Pancreas (tissue), 10 donors: ENCODE measurements at regions not wholly inside any gene's neighbourhood (a gene's known extent, or its start where the extent isn't known, plus 50 kb on each side); places are given as distances from the start of the nearest gene placed in this dataset.

ENCODE experiments used
- ATAC-seq, 4 donors: fragments of 200-7000 bp; cut with Tn5 transposase; one replicate each; pipeline versions ENCODE4 v1.8.0 to v1.9.1; 2020; ENCODE audit warnings: mild to moderate bottlenecking in 4 of 4, moderate library complexity in 4 of 4
- DNase-seq, 6 donors: peaks; one replicate each; pipeline ENCODE4 v3.0.0-alpha.2; 2020
- FAIRE-seq: peaks from 2 replicates; lab custom pipeline; 2012; peaks lifted over from hg19 to GRCh38; lab: Jason Lieb, UNC
- H3K27ac ChIP-seq, 4 donors: fragments of 200-600 bp; sonication (generic); 1 replicate in 3 of 4; 2 replicates in 1 of 4; pipeline versions ENCODE4 v1.5.0 to v1.8.0; 2020
- H3K27me3 ChIP-seq, 4 donors: fragments of 200-600 bp; one replicate each; pipeline ENCODE4 v1.8.0; 2021
- H3K36me3 ChIP-seq, 3 donors: fragments of 200-600 bp; sonication (generic) in 1 of 3; one replicate each; pipeline versions ENCODE4 v1.5.0 to v1.8.0; 2020 to 2021
- H3K4me1 ChIP-seq, 3 donors: fragments of 200-600 bp; one replicate each; pipeline ENCODE4 v1.8.0; 2021
- H3K4me3 ChIP-seq, 4 donors: fragments of 200-600 bp; sonication (generic) in 2 of 4; one replicate each; pipeline versions ENCODE4 v1.5.0 to v1.8.0; 2020 to 2021
- H3K9me3 ChIP-seq, 4 donors: fragments of 200-600 bp; one replicate each; pipeline ENCODE4 v1.8.0; 2021
- CTCF ChIP-seq, 4 donors: fragments of 200-600 bp; sonication (generic) in 3 of 4; IDR thresholded peaks; one replicate each; pipeline versions ENCODE4 v1.5.0 to v1.8.0; 2021; ENCODE audit warnings: antibody characterized with exemption in 4 of 4
- WGBS, 2 donors: extraction: QIAGEN DNeasy Blood & Tissue Kit; methylation state at CpG; one replicate each; pipeline ENCODE4 v1.1.7; 2013; 5-methylcytosine and 5-hydroxymethylcytosine counted together
- intact Hi-C, 3 donors: fragments of 100-400 bp; cut with DNase I; formaldehyde crosslinking; loops; one replicate each; pipeline versions ENCODE4 v1.11.1 to v1.14.2; 2022
- donor health status: healthy with polysubstance abuse.
- donor health status: DM: no; HTN: no; CAD: no; lungs with moderate emphysema.
- donor health status: DM: no; HTN: no; CAD: no.
- donor health status: control.
- donor health status: control.
- donor health status: Bipolar disorder and iron deficiency.
- donor health status: DM: yes; HTN: yes; CAD: no.
- donor health status: DM: no; HTN: no; CAD: no.
- donor health status: DM: no; HTN: no; CAD: no.
- donor health status: DM: yes; HTN: yes; CAD: no.

DNA sequence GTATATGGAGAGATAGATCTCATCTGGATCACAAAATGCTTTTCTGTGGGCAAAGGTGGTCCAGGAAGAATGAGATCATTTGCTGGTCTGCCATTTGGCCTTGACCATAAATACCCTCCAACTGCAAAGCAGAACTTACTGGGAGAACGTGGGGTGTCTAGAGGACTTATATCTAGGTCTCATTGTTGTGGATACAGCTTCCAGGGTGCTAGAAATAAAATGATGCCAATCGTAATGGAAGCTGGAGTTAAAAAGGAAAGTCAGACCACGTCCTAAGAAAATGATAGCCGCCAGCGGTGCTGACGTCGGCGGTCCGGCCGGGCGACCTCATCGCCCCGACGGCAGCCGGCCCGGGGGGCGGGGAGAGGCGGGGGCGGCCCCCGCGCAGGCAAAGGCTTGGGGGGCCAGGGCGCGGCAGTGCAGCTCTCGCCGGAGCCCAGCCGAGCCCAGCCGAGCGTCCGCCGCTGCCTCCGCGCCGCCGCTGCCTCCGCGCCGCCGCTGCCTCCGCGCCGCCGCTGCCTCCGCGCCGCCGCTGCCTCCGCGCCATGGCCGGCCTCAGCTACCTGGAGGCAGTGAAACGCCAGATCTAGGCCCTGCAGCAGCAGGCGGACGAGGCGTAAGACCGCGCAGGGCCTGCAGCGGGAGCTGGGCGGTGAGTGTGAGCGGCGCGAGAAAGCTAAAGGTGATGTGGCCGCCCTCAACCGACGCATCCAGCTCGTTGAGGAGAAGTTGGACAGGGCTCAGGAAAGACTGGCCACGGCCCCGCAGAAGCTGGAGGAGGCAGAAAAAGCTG, 89.5 kb downstream of the EOMES start:
- ATAC-seq (peak; percentile 42 to 85 (median 82)), FAIRE-seq (no peak), DNase-seq (peak; percentile 23 to 73 (median 40))
- Histone ChIP-seq H3K27me3 (no peaks in the 10 kb centered on the region), H3K9me3 (no peaks in the 10 kb centered on the region), H3K36me3 (no peaks in the 10 kb centered on the region), H3K4me3 (peak overlapping the region; percentile 7 to 49 (median 22)), H3K27ac (peak overlapping the region in 3 of 4 donors; percentile 31 to 66 (median 46)), H3K4me1 (no peaks in the 10 kb centered on the region)
- no peak for TF ChIP-seq CTCF (IDR thresholded peaks at IDR 0.05)
- 23 to 25% methylated on average over 63 to 66 of the region's 66 CpGs for WGBS, 2 donors
- intact Hi-C loops: no loop called here

DNA sequence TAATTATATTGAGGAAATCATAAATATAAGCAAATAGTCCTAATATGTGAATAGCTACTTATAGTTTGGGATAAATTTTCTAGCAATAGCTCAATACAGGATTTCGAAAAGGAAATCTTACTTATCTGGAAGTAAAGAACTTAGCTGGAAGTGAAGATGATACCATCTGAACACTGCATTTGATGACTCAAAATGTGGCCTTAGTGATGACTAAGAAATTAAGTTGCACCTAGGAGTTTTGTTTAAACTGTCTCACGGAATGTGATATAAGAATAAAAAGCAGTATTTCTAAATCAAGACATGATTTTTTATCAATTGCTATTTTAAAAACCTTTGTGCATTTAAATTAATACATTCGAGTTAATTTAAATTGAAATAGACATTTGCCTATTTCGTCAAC, 91.2 kb downstream of the EOMES start:
- Histone ChIP-seq H3K27ac (no peak overlapping the region), H3K9me3 (no peaks in the 10 kb centered on the region), H3K4me1 (no peaks in the 10 kb centered on the region), H3K27me3 (no peaks in the 10 kb centered on the region), H3K36me3 (no peaks in the 10 kb centered on the region), H3K4me3 (no peak overlapping the region)
- no peak for ATAC-seq
- WGBS, 2 donors: 76 to 80% methylated on average over 4 of the region's 4 CpGs
- no peak for FAIRE-seq
- TF ChIP-seq CTCF (IDR thresholded peaks at IDR 0.05): no peak
- intact Hi-C loops: no loop called here
- no peak for DNase-seq

DNA sequence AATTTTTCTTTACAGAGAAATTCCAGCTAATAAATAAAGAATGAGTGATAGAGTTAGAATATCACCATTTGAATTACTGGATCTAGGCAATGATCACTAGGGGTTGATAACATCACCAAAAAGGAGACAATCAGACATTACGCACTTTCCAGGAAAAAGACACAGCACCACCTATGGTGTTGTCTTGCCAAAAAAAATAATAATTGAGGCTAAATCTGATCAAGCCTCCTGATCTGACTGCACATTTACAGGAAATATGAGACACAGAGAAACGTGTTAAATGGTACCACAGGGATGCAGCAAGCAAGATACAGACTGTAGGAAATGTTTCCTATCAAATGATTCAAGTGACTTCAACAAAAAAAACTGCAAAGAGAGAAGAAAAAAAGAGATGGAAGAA, 92.8 kb downstream of the EOMES start:
- no peak overlapping the region for H3K27ac ChIP-seq
- H3K9me3 ChIP-seq: no peaks in the 10 kb centered on the region
- TF ChIP-seq CTCF (IDR thresholded peaks at IDR 0.05): no peak
- intact Hi-C loops: no loop called here
- H3K4me3 ChIP-seq: no peak overlapping the region
- H3K4me1 ChIP-seq: no peaks in the 10 kb centered on the region
- ATAC-seq (no peak), DNase-seq (no peak), FAIRE-seq (no peak)
- WGBS, 2 donors: 50 to 55% methylated on average over 2 of the region's 2 CpGs
- H3K36me3 ChIP-seq: no peaks in the 10 kb centered on the region
- no peaks in the 10 kb centered on the region for H3K27me3 ChIP-seq

DNA sequence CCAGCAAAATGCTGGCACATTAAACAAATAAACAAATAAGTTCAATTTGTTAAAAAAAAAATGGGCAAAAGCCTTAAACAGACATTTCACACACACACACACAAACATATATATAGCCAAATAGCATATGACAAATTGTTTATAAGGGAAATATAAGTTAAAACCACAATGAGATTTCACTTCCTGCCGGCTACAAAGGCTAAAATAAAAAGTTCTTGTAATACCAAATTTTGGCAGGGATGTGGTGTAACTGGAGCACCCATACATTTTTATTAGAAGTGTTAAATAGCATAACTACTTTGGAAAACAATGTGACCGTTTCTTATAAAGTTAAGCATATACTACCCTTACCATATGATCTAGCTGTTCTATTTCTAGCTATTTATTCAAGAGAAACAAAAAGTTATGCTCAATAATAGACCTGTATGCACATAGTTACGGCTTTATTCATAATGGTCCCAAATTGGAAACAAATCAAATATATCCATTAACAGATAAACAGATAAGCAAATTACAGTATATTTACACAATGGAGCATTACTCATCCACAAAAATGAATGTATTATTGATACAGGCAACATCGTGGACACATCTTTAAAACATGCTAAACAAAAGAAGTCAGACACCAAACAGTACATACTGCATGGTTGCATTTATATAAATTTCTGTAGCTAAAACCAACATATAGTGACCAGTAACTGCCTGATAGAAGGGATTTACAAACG, 93.9 kb downstream of the EOMES start:
- DNase-seq (no peak), FAIRE-seq (no peak), ATAC-seq (no peak)
- no peaks in the 10 kb centered on the region for H3K27me3 ChIP-seq
- intact Hi-C loops: no loop called here
- H3K9me3 ChIP-seq: no peaks in the 10 kb centered on the region
- 67 to 77% methylated on average over 5 of the region's 5 CpGs for WGBS, 2 donors
- H3K4me1 ChIP-seq: no peaks in the 10 kb centered on the region
- H3K36me3 ChIP-seq: no peaks in the 10 kb centered on the region
- H3K4me3 ChIP-seq: no peak overlapping the region
- no peak for TF ChIP-seq CTCF (IDR thresholded peaks at IDR 0.05)
- no peak overlapping the region for H3K27ac ChIP-seq
